Stimulated activated naive CD8-positive, alpha-beta T cell treated with anti-CD3 and anti-CD28 coated beads, Interleukin-15, Interleukin-2, amounts not matched to agents 100 ng/mL and 50 ng/mL, for 24 hours (primary cell): ENCODE measurements at regions not wholly inside any gene's neighbourhood (a gene's known extent, or its start where the extent isn't known, plus 50 kb on each side); places are given as distances from the start of the nearest gene placed in this dataset.
"Not testable (repeated sequence)": the region's sequence is repeated elsewhere in the genome, so short reads cannot be mapped to it uniquely, and the experiment has no call there.

Experiments
- H3K27ac Mint-ChIP-seq: one replicate; pipeline ENCODE4 v1.8.0; 2021; ENCODE audit warnings: mild to moderate bottlenecking, mixed read lengths
- H3K27me3 Mint-ChIP-seq: one replicate; pipeline ENCODE4 v1.8.0; 2021; ENCODE audit warnings: mixed read lengths
- H3K36me3 Mint-ChIP-seq: one replicate; pipeline ENCODE4 v1.8.0; 2021; ENCODE audit warnings: low read depth, mixed read lengths
- H3K4me1 Mint-ChIP-seq: one replicate; pipeline ENCODE4 v1.8.0; 2021; ENCODE audit warnings: low read depth, mixed read lengths
- H3K4me3 Mint-ChIP-seq: one replicate; pipeline ENCODE4 v1.8.0; 2021; ENCODE audit warnings: mild to moderate bottlenecking, mixed read lengths
- H3K9me3 Mint-ChIP-seq: one replicate; pipeline ENCODE4 v1.8.0; 2021; ENCODE audit warnings: mixed read lengths

GRCh38 chr9:29118555-29118954 lies 1545.3 kb upstream of the C9orf72 start:
- Mint-ChIP-seq H3K36me3 (no peaks in the 10 kb centered on the region), H3K4me1 (no peaks in the 10 kb centered on the region), H3K9me3 (peaks cover 5% of the 10 kb centered on the region), H3K27me3 (no peaks in the 10 kb centered on the region), H3K4me3 (no peak overlapping the region), H3K27ac (no peak overlapping the region)

- Mint-ChIP-seq H3K4me1 (no peaks in the 10 kb centered on the region), H3K27ac (no peak overlapping the region), H3K9me3 (peaks cover 8% of the 10 kb centered on the region), H3K4me3 (no peak overlapping the region), H3K27me3 (no peaks in the 10 kb centered on the region), H3K36me3 (no peaks in the 10 kb centered on the region)
Measured at GRCh38 chr9:29126783-29127182, 1553.5 kb upstream of the C9orf72 start.

DNA sequence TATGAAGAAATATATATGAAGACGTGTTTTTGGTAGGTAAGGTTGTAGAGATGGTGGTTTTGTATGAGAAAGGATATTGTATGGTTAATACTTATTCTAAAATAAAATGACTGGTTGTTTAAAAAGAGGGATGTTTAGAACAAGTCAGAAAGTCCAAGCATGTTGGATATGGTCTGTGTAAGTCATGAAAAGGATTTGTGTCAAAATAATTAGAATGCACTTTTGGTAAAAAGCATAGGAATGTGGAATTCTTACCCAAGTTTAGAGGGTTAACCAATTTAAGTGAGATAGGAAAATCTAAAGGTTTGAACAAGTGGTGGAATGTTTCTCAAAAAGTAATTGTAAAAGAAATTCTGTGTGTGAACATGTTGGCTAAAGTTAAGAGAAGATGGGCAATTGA lies 1556.5 kb upstream of the C9orf72 start:
- H3K4me1 Mint-ChIP-seq: no peaks in the 10 kb centered on the region
- no peak overlapping the region for H3K27ac Mint-ChIP-seq
- no peaks in the 10 kb centered on the region for H3K27me3 Mint-ChIP-seq
- H3K9me3 Mint-ChIP-seq: peaks cover 15% of the 10 kb centered on the region
- no peak overlapping the region for H3K4me3 Mint-ChIP-seq
- no peaks in the 10 kb centered on the region for H3K36me3 Mint-ChIP-seq

GRCh38 chr9:29144476-29144875 lies 1571.2 kb upstream of the C9orf72 start:
- Mint-ChIP-seq H3K9me3 (peaks cover 16% of the 10 kb centered on the region), H3K4me3 (no peak overlapping the region), H3K4me1 (no peaks in the 10 kb centered on the region), H3K27ac (no peak overlapping the region), H3K36me3 (no peaks in the 10 kb centered on the region), H3K27me3 (no peaks in the 10 kb centered on the region)

DNA sequence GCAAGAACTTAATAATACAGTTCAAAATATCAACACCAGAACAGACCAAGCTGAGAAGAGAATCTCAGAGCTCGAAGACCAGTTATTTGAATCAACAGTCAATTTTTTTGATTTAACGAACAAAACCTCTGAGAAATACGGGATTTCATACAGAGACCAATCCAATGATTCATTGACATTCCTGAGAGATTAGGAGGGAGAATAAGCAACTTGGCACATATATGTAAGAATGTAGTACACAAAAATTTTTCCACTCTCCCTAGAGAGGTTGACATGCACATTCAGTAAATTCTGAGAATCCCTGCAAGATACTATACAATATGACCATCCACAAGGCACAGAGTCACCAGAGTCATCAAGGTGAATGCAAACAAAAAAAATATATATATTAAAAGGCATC lies 1577.3 kb upstream of the C9orf72 start:
- Mint-ChIP-seq H3K9me3 (no peaks in the 10 kb centered on the region), H3K4me1 (no peaks in the 10 kb centered on the region), H3K27ac (no peak overlapping the region), H3K4me3 (no peak overlapping the region), H3K36me3 (no peaks in the 10 kb centered on the region), H3K27me3 (no peaks in the 10 kb centered on the region)

- Mint-ChIP-seq H3K36me3 (no peaks in the 10 kb centered on the region), H3K4me3 (no peak overlapping the region), H3K27me3 (no peaks in the 10 kb centered on the region), H3K27ac (no peak overlapping the region), H3K9me3 (no peaks in the 10 kb centered on the region), H3K4me1 (no peaks in the 10 kb centered on the region)
Measured at GRCh38 chr9:29160763-29161353, 1587.6 kb upstream of the C9orf72 start.

GRCh38 chr9:29174136-29174535 lies 1600.9 kb upstream of the C9orf72 start:
- Mint-ChIP-seq H3K4me1 (no peaks in the 10 kb centered on the region), H3K4me3 (no peak overlapping the region), H3K9me3 (peaks cover 3% of the 10 kb centered on the region), H3K27ac (no peak overlapping the region), H3K36me3 (no peaks in the 10 kb centered on the region), H3K27me3 (no peaks in the 10 kb centered on the region)

DNA sequence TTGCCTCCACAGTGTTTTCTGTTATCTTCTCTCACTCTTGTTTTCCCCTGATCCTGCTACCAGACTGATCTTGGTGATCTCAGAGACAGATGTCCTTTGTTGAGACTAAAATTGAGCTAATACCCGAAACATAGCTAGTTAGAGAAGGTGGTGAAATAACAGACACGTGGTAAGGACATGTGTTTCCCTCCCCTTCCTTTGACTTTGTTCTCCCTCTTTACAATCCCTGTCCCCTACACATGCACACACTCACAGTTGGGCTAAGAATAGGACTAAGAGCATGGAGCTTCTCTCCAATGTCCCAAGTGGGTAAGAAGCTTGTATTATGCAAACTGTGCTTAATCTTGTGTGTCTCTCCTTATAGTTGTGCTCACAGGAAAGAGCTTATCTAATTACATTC lies 1603.0 kb upstream of the C9orf72 start:
- no peaks in the 10 kb centered on the region for H3K4me1 Mint-ChIP-seq
- H3K36me3 Mint-ChIP-seq: no peaks in the 10 kb centered on the region

DNA sequence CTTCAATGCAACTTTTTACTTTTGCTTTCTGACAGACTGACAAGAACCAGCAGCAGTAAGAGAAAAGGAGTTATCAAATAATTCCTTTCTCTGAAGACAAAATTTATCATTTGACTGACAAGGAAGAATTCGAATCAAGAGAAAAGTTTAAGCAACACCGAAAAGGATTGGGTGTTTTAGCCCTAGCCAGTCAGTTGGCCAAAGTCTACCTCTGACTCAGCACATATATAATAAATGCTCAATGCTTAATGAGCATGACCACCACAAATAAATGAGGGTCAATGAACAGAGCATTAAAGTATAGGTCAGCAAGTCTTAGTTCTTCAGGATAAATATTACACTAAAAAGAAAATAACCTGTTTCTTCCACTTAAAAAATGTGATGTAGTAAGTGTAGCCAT lies 1603.5 kb upstream of the C9orf72 start:
- Mint-ChIP-seq H3K36me3 (no peaks in the 10 kb centered on the region), H3K27ac (no peak overlapping the region), H3K27me3 (no peaks in the 10 kb centered on the region), H3K4me1 (no peaks in the 10 kb centered on the region), H3K9me3 (no peaks in the 10 kb centered on the region), H3K4me3 (no peak overlapping the region)

More for the DNA sequence above, 1603.0 kb upstream of the C9orf72 start:
- no peaks in the 10 kb centered on the region for H3K9me3 Mint-ChIP-seq
- no peak overlapping the region for H3K4me3 Mint-ChIP-seq
- no peaks in the 10 kb centered on the region for H3K27me3 Mint-ChIP-seq
- H3K27ac Mint-ChIP-seq: no peak overlapping the region

GRCh38 chr9:29183971-29184370 lies 1610.7 kb upstream of the C9orf72 start:
- Mint-ChIP-seq H3K4me3 (no peak overlapping the region), H3K36me3 (no peaks in the 10 kb centered on the region), H3K9me3 (no peaks in the 10 kb centered on the region), H3K27me3 (no peaks in the 10 kb centered on the region), H3K4me1 (no peaks in the 10 kb centered on the region), H3K27ac (no peak overlapping the region)

- not testable (repeated sequence) for H3K27ac Mint-ChIP-seq, H3K4me1 Mint-ChIP-seq, H3K9me3 Mint-ChIP-seq, H3K27me3 Mint-ChIP-seq, H3K4me3 Mint-ChIP-seq, H3K36me3 Mint-ChIP-seq
Measured at GRCh38 chr9:29188771-29189170, 1615.5 kb upstream of the C9orf72 start.

DNA sequence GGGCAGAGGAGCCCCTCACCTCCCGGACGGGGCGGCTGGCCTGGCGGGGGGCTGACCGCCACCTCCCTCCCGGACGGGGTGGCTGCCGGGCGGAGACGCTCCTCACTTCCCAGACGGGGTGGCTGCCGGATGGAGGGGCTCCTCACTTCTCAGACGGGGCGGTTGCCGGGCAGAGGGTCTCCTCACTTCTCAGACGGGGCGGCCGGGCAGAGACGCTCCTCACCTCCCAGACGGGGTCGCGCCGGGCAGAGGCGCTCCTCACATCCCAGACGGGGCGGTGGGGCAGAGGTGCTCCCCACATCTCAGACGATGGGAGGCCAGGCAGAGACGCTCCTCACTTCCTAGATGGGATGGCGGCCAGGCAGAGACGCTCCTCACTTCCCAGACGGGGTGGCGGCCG lies 1615.9 kb upstream of the C9orf72 start:
- not testable (repeated sequence) for H3K4me1 Mint-ChIP-seq, H3K27me3 Mint-ChIP-seq, H3K4me3 Mint-ChIP-seq, H3K9me3 Mint-ChIP-seq, H3K36me3 Mint-ChIP-seq, H3K27ac Mint-ChIP-seq

DNA sequence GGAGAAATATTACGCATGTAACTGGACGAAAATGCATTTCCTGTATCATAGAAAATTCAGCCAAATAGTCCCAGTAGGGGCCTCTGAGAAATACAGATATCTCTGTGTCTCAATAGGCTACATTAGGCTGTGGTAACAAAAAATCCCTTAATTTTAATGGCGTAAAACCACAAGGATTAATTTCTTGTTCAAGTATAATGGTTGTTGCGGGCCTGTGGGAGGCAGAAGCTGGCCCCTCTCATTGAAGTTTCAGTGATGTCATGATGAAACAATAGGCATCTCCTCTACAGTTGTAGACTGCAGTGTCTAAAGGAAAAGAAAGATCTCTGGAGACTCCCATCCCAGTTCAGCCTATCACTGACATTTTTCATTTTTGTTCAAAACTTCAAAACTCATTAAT lies 1625.6 kb upstream of the C9orf72 start:
- no peaks in the 10 kb centered on the region for H3K27me3 Mint-ChIP-seq

DNA sequence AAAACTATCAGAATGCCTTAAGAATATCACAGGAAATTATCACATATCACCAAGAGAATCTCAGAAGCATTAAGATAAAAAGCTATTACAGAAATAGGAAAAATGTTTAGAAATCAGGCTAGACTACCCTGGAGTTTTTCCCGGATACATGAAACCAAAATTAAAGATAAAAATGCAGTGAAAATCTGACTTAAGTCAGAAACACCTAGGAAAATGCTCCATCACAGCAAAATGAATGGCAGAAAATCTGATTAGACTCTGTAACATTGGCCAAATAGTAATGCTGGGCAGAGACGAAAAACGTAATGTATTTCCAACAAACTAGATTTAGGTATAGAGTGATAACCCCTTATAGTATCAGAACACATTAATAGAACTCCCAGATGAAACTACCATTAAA lies 1626.7 kb upstream of the C9orf72 start:
- Mint-ChIP-seq H3K4me1 (no peaks in the 10 kb centered on the region), H3K27me3 (no peaks in the 10 kb centered on the region), H3K27ac (no peak overlapping the region), H3K9me3 (no peaks in the 10 kb centered on the region), H3K36me3 (no peaks in the 10 kb centered on the region), H3K4me3 (no peak overlapping the region)

More for the DNA sequence above, 1625.6 kb upstream of the C9orf72 start:
- Mint-ChIP-seq H3K36me3 (no peaks in the 10 kb centered on the region), H3K4me1 (no peaks in the 10 kb centered on the region), H3K9me3 (peaks cover 5% of the 10 kb centered on the region), H3K27ac (no peak overlapping the region), H3K4me3 (no peak overlapping the region)

GRCh38 chr9:29200650-29201049 lies 1627.4 kb upstream of the C9orf72 start:
- no peak overlapping the region for H3K4me3 Mint-ChIP-seq
- H3K27ac Mint-ChIP-seq: no peak overlapping the region
- H3K27me3 Mint-ChIP-seq: no peaks in the 10 kb centered on the region
- no peaks in the 10 kb centered on the region for H3K36me3 Mint-ChIP-seq
- no peaks in the 10 kb centered on the region for H3K4me1 Mint-ChIP-seq
- H3K9me3 Mint-ChIP-seq: no peaks in the 10 kb centered on the region

GRCh38 chr9:29203244-29203930 lies 1630.1 kb upstream of the C9orf72 start:
- Mint-ChIP-seq H3K27ac (no peak overlapping the region), H3K4me1 (no peaks in the 10 kb centered on the region), H3K36me3 (no peaks in the 10 kb centered on the region), H3K4me3 (no peak overlapping the region), H3K9me3 (no peaks in the 10 kb centered on the region), H3K27me3 (no peaks in the 10 kb centered on the region)
